Naive thymus-derived CD4-positive, alpha-beta T cell (primary cell): ENCODE measurements at regions not wholly inside any gene's neighbourhood (a gene's known extent, or its start where the extent isn't known, plus 50 kb on each side); places are given as distances from the start of the nearest gene placed in this dataset.

Source experiments
- ATAC-seq: fragments of 150-1000 bp; cut with Tn5 transposase; 2 replicates; pipeline ENCODE4 v1.10.0; 2021; ENCODE audit warnings: mild to moderate bottlenecking, moderate library complexity
- CTCF ChIA-PET: fragments of 350-600 bp; sonication (Branson Sonifier 250); formaldehyde crosslinking; loops from one replicate; lab custom pipeline; 2021; ENCODE audit warnings: antibody characterized with exemption; lab: Charles Lee
- POLR2A ChIA-PET: fragments of 350-600 bp; sonication (Branson Sonifier 250); formaldehyde crosslinking; loops from one replicate; lab custom pipeline; 2021; ENCODE audit warnings: antibody characterized with exemption, inconsistent platforms; lab: Charles Lee
- DNase-seq, 9 donors: peaks; one replicate each; pipeline versions ENCODE4 v3.0.0 to v3.0.0-alpha.2; 2020 to 2022; ENCODE audit warnings: mixed read lengths in 1 of 9
- H3K27ac ChIP-seq: one replicate; pipeline ENCODE4 v1.7.0; 2013; ENCODE audit warnings: mild to moderate bottlenecking, low read depth, low read length, moderate library complexity
- H3K27me3 ChIP-seq, 2 donors: one replicate each; pipeline ENCODE4 v1.7.0; 2013; ENCODE audit warnings: low read length in 2 of 2, mild to moderate bottlenecking in 2 of 2, moderate library complexity in 2 of 2; ENCODE audit not compliant: control insufficient read depth in 2 of 2, insufficient read depth in 2 of 2
- H3K36me3 ChIP-seq, 3 experiments: 1 replicate in 2 of 3; 2 replicates in 1 of 3; pipeline ENCODE4 v1.7.0; 2013; ENCODE audit warnings: low read length in 3 of 3, mild to moderate bottlenecking in 3 of 3, moderate library complexity in 1 of 3; ENCODE audit not compliant: insufficient read depth in 3 of 3, control insufficient read depth in 2 of 3
- H3K4me1 ChIP-seq, 2 donors: one replicate each; pipeline ENCODE4 v1.7.0; 2013; ENCODE audit warnings: low read length in 2 of 2, mild to moderate bottlenecking in 2 of 2, moderate library complexity in 1 of 2; ENCODE audit not compliant: control insufficient read depth in 2 of 2, insufficient read depth in 2 of 2
- H3K4me3 ChIP-seq: 2 replicates; pipeline ENCODE4 v1.7.0; 2013; ENCODE audit warnings: mild to moderate bottlenecking, low read length
- H3K9me3 ChIP-seq, 3 experiments: 1 replicate in 2 of 3; 2 replicates in 1 of 3; pipeline ENCODE4 v1.7.0; 2013; ENCODE audit warnings: low read length in 3 of 3; ENCODE audit not compliant: control insufficient read depth in 2 of 3
- H3K27ac Mint-ChIP-seq, 9 donors: one replicate each; pipeline ENCODE4 v1.8.0; 2020 to 2022; ENCODE audit warnings: mixed read lengths in 9 of 9, mild to moderate bottlenecking in 8 of 9, moderate library complexity in 5 of 9, inconsistent platforms in 2 of 9
- H3K27me3 Mint-ChIP-seq, 5 donors: one replicate each; pipeline ENCODE4 v1.8.0; 2021 to 2022; ENCODE audit warnings: mixed read lengths in 5 of 5, mild to moderate bottlenecking in 1 of 5
- H3K36me3 Mint-ChIP-seq, 5 donors: one replicate each; pipeline ENCODE4 v1.8.0; 2020 to 2022; ENCODE audit warnings: mixed read lengths in 5 of 5, mild to moderate bottlenecking in 3 of 5, inconsistent platforms in 1 of 5
- H3K4me1 Mint-ChIP-seq, 7 donors: one replicate each; pipeline ENCODE4 v1.8.0; 2020 to 2022; ENCODE audit warnings: mixed read lengths in 7 of 7, mild to moderate bottlenecking in 3 of 7, inconsistent platforms in 1 of 7
- H3K4me3 Mint-ChIP-seq, 10 donors: one replicate each; pipeline ENCODE4 v1.8.0; 2020 to 2022; ENCODE audit warnings: mild to moderate bottlenecking in 10 of 10, mixed read lengths in 10 of 10, moderate library complexity in 6 of 10, inconsistent platforms in 2 of 10
- H3K9me3 Mint-ChIP-seq, 11 donors: one replicate each; pipeline ENCODE4 v1.8.0; 2020 to 2022; ENCODE audit warnings: mixed read lengths in 11 of 11, mild to moderate bottlenecking in 4 of 11, inconsistent platforms in 1 of 11, moderate library complexity in 1 of 11
- intact Hi-C, 2 donors: fragments of 100-400 bp; cut with micrococcal nuclease; formaldehyde crosslinking; loops; one replicate each; pipeline ENCODE4 v1.15.1; 2023

DNA sequence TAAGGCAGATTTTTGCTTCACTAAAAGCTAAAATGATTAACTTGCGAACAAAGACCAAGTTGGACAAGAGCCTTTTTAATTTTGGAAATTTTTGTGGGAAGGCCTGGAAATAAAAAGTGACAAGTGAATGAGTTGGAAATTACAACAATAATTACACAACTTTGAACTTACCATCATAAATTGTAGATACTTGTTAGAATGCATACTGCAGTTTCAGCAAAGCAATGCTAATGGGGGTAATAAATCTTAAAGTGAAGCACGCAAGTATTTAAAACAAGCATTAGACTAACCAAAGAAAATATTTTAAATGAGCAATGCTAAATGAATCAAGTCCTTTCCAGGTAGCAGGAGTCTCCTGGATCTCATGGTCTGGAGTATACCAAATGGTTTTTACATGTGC lies 83.2 kb upstream of the EYA4 start:
- H3K4me3 Mint-ChIP-seq, result no peak overlapping the region
- no peaks in the 10 kb centered on the region for H3K4me1 Mint-ChIP-seq
- Histone ChIP-seq H3K4me1 (no peaks in the 10 kb centered on the region), H3K9me3 (no peaks in the 10 kb centered on the region), H3K4me3 (no peak overlapping the region), H3K27me3 (no peaks in the 10 kb centered on the region), H3K27ac (no peak overlapping the region), H3K36me3 (no peaks in the 10 kb centered on the region)
- POLR2A ChIA-PET, result no interaction called here
- DNase-seq, result no peak
- no peaks in the 10 kb centered on the region for H3K36me3 Mint-ChIP-seq
- H3K27me3 Mint-ChIP-seq, result no peaks in the 10 kb centered on the region
- H3K9me3 Mint-ChIP-seq, result peaks cover 0 to 10% (median 1%) of the 10 kb centered on the region in 11 donors
- no peak for ATAC-seq
- CTCF ChIA-PET, result no interaction called here
- H3K27ac Mint-ChIP-seq, result no peak overlapping the region
- intact Hi-C loops, result no loop called here

DNA sequence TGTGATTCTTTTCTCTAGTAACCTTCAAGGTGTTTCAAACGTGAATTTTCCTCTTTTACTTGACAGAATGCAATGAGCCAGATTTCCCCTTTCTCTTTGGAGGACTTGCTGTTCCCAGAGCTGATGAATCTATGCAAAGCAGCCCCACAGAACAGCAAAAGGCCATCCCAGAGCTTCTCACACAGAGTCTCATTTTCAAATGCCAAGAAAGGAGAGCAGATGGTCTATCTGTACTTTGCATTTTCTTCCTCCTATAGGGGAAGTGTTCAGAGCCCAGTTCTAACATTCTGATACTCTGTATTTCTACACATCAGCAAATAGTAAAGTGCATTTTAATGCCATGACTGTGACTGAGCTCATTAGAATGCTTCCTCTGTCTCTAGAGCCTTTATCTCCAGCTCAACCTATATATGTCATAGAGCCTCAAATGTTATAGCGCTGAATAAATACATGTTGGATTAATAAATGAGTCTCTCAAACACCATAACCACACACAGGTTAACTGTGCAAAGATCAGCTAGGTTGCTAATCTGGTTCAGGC lies 81.8 kb upstream of the EYA4 start:
- no peaks in the 10 kb centered on the region for H3K36me3 ChIP-seq
- no peaks in the 10 kb centered on the region for H3K4me1 Mint-ChIP-seq
- no peak overlapping the region for H3K27ac ChIP-seq

DNA sequence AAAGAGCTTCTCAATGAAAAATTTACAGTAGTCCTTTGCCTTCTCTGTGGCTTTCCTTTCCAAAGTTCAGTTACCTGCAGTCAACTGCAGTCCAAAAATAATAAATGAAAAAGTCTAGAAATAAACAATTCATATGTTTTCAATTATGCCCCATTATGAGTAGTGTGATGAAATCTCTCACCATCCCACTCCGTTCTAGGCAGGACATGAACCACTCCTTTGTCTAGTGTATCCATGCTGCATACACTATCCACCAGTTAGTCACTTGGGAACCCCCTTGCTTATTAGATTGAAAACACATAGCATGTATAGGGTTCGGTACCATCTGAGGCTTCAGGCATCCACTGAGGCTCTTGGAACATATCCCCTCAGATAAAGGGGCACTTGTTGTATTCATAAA lies 80.6 kb upstream of the EYA4 start:
- Histone ChIP-seq H3K9me3 (no peaks in the 10 kb centered on the region), H3K27ac (no peak overlapping the region), H3K4me3 (no peak overlapping the region), H3K36me3 (no peaks in the 10 kb centered on the region), H3K4me1 (no peaks in the 10 kb centered on the region), H3K27me3 (no peaks in the 10 kb centered on the region)
- intact Hi-C loops, result no loop called here
- no peaks in the 10 kb centered on the region for H3K36me3 Mint-ChIP-seq
- H3K4me3 Mint-ChIP-seq, result no peak overlapping the region
- ATAC-seq, result no peak
- H3K27ac Mint-ChIP-seq, result no peak overlapping the region
- POLR2A ChIA-PET, result no interaction called here
- CTCF ChIA-PET, result no interaction called here
- DNase-seq, result no peak
- peaks cover 0 to 6% (median 0%) of the 10 kb centered on the region in 11 donors for H3K9me3 Mint-ChIP-seq
- no peaks in the 10 kb centered on the region for H3K4me1 Mint-ChIP-seq
- peaks cover 0 to 7% (median 0%) of the 10 kb centered on the region in 5 donors for H3K27me3 Mint-ChIP-seq

More for the DNA sequence above, 81.8 kb upstream of the EYA4 start:
- Mint-ChIP-seq H3K27ac (no peak overlapping the region), H3K9me3 (peaks cover 0 to 6% (median 0%) of the 10 kb centered on the region in 11 donors), H3K27me3 (peaks cover 0 to 3% (median 0%) of the 10 kb centered on the region in 5 donors), H3K36me3 (no peaks in the 10 kb centered on the region), H3K4me3 (no peak overlapping the region)
- Histone ChIP-seq H3K27me3 (no peaks in the 10 kb centered on the region), H3K4me3 (no peak overlapping the region), H3K9me3 (no peaks in the 10 kb centered on the region), H3K4me1 (no peaks in the 10 kb centered on the region)
- DNase-seq, result no peak
- no peak for ATAC-seq
- intact Hi-C loops, result no loop called here
- ChIA-PET POLR2A (no interaction called here), CTCF (no interaction called here)

DNA sequence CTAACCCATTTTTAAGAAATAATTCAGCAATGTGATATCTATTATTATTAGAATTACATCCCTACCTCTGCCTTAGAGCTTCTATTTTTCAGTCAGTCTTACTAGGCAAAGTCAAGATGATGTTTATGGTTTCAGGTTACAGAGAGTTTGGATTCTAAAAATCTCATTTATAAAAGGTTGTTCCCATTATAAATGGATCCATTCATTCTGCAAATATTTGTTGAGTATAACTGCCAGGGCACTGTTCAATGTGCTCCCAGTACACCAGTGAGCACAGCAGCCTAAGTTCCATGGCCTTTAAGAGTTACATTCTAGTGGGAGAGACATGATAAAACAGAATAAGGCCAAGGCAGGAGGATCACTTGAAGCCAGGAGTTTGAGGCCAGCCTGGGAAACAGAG lies 75.9 kb upstream of the EYA4 start:
- H3K27me3 Mint-ChIP-seq, result peaks cover 0 to 7% (median 0%) of the 10 kb centered on the region in 5 donors
- Histone ChIP-seq H3K27ac (no peak overlapping the region), H3K36me3 (no peaks in the 10 kb centered on the region), H3K9me3 (no peaks in the 10 kb centered on the region), H3K4me1 (no peaks in the 10 kb centered on the region), H3K4me3 (no peak overlapping the region), H3K27me3 (no peaks in the 10 kb centered on the region)
- no peaks in the 10 kb centered on the region for H3K36me3 Mint-ChIP-seq
- peaks cover 0 to 5% (median 0%) of the 10 kb centered on the region in 11 donors for H3K9me3 Mint-ChIP-seq
- intact Hi-C loops, result no loop called here
- H3K4me3 Mint-ChIP-seq, result no peak overlapping the region
- POLR2A ChIA-PET, result no interaction called here
- CTCF ChIA-PET, result no interaction called here
- H3K27ac Mint-ChIP-seq, result no peak overlapping the region
- DNase-seq (no peak), ATAC-seq (no peak)
- no peaks in the 10 kb centered on the region for H3K4me1 Mint-ChIP-seq

DNA sequence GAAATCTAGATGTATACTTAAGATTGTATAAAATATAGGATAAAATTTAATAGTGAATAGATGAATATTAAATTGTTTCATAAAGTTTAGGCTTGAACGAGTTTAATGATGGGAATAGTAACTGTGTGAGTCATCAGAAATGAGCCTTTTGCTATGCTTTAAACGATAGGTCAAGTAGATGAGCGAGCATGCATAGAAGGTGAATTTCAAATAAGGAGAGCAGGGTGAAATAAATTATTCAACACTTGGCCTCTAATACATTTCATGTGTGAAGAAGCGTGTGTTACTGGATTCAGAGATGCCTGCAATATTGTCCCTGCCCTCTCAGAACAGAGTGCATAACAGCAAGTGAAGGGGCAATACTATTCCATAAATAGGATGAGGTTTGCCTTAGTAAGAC lies 74.4 kb upstream of the EYA4 start:
- DNase-seq, result no peak
- no peaks in the 10 kb centered on the region for H3K9me3 ChIP-seq
- ChIA-PET POLR2A (no interaction called here), CTCF (no interaction called here)
- peaks cover 0 to 7% (median 0%) of the 10 kb centered on the region in 5 donors for H3K27me3 Mint-ChIP-seq
- no peaks in the 10 kb centered on the region for H3K36me3 ChIP-seq
- H3K27ac ChIP-seq, result no peak overlapping the region
- H3K4me3 Mint-ChIP-seq, result no peak overlapping the region
- H3K4me3 ChIP-seq, result no peak overlapping the region
- H3K4me1 Mint-ChIP-seq, result no peaks in the 10 kb centered on the region
- intact Hi-C loops, result no loop called here
- no peak overlapping the region for H3K27ac Mint-ChIP-seq
- H3K4me1 ChIP-seq, result no peaks in the 10 kb centered on the region
- H3K27me3 ChIP-seq, result no peaks in the 10 kb centered on the region
- no peaks in the 10 kb centered on the region for H3K36me3 Mint-ChIP-seq
- H3K9me3 Mint-ChIP-seq, result peaks cover 0 to 5% (median 0%) of the 10 kb centered on the region in 11 donors
- no peak for ATAC-seq

DNA sequence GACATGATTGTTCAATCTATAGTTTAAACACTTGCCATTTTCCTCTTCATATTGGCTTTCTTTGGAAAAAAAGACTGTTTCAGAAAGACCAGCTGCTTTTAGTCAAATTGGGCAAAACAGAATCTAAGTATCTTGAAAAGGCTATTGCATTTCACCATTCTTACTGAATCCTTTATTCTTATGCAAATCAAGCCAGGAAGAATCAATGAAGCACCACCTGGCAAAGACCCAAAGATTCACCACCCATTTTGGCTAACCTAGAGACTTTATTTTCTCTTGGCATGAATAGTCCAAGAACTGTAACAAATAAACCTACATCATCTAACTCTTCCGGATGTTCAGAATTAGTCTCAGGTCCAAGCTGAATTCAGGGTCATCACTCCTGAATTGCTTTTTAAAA lies 71.3 kb upstream of the EYA4 start:
- ATAC-seq, result no peak

DNA sequence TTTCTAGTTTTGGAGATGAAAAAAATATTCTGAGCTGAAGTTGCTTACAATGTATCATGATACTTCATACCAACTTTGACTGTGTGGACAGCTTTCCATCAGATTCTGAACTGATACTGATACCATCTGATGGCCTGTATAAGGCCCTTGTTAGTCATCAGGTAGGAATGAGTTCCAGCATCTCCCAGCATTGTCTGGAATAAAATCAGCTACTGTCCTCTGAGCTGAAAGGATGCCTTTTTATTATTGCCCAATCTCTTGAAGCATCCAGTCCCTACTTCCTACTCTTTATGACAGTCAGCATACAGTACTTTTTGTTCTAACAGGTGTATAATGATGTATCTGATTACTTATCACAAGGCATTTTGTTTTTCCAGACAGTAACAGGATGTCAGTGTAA lies 70.6 kb upstream of the EYA4 start:
- DNase-seq (no peak), ATAC-seq (no peak)
- intact Hi-C loops, result no loop called here
- H3K9me3 ChIP-seq, result peaks cover 0 to 10% (median 0%) of the 10 kb centered on the region in 3 experiments
- no peaks in the 10 kb centered on the region for H3K36me3 Mint-ChIP-seq
- H3K4me3 Mint-ChIP-seq, result no peak overlapping the region
- H3K27ac Mint-ChIP-seq, result no peak overlapping the region
- peaks cover 0 to 3% (median 0%) of the 10 kb centered on the region in 5 donors for H3K27me3 Mint-ChIP-seq
- H3K9me3 Mint-ChIP-seq, result peaks cover 0 to 14% (median 3%) of the 10 kb centered on the region in 11 donors
- no peaks in the 10 kb centered on the region for H3K4me1 Mint-ChIP-seq
- H3K27ac ChIP-seq, result no peak overlapping the region
- H3K27me3 ChIP-seq, result no peaks in the 10 kb centered on the region
- CTCF ChIA-PET, result interaction anchor here (0.7 kb wide), 1 partner anchor 19 kb away, joined by 3 read pairs; no protein-coding TSS in a partner anchor
- no peaks in the 10 kb centered on the region for H3K4me1 ChIP-seq
- H3K36me3 ChIP-seq, result no peaks in the 10 kb centered on the region
- H3K4me3 ChIP-seq, result no peak overlapping the region
- POLR2A ChIA-PET, result no interaction called here

More for the DNA sequence above, 71.3 kb upstream of the EYA4 start:
- no peaks in the 10 kb centered on the region for H3K27me3 ChIP-seq
- H3K9me3 Mint-ChIP-seq, result peaks cover 0 to 14% (median 3%) of the 10 kb centered on the region in 11 donors
- no peak overlapping the region for H3K4me3 ChIP-seq
- no peak overlapping the region for H3K27ac ChIP-seq
- H3K36me3 Mint-ChIP-seq, result no peaks in the 10 kb centered on the region
- no peak overlapping the region for H3K4me3 Mint-ChIP-seq
- H3K27ac Mint-ChIP-seq, result no peak overlapping the region
- ChIA-PET POLR2A (no interaction called here), CTCF (no interaction called here)
- peaks cover 0 to 10% (median 0%) of the 10 kb centered on the region in 3 experiments for H3K9me3 ChIP-seq
- DNase-seq, result no peak
- no peaks in the 10 kb centered on the region for H3K36me3 ChIP-seq
- intact Hi-C loops, result no loop called here
- no peaks in the 10 kb centered on the region for H3K4me1 ChIP-seq
- no peaks in the 10 kb centered on the region for H3K4me1 Mint-ChIP-seq
- peaks cover 0 to 3% (median 0%) of the 10 kb centered on the region in 5 donors for H3K27me3 Mint-ChIP-seq
